ENCODE measurements at regions not wholly inside any gene's neighbourhood (a gene's known extent, or its start where the extent isn't known, plus 50 kb on each side); places are given as distances from the start of the nearest gene placed in this dataset.

DNA sequence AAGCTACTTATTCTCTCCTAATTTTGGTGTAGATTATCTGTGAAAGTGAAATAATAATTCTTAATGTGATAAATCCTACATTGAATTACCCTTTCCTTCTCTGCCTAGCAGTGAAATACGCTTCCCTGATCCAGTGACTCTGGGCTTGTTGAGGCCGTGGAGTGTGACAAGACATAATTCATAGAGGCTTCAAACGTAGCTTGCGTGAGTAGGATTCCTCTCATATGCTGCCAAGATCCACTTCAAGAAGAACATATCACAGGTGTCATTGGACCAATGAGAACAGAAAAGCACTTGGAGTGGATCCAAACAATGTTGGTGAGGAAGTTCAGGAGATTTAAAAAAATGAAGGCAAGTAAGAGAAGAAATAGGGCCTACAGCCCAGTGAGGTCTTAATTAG is 221.3 kb upstream of the TMEFF2 start:
- FAIRE-seq, result no peak
- Histone ChIP-seq H2AFZ (ENCODE audit: control insufficient read depth, low read depth, low read length) (no peak overlapping the region), H3K79me2 (ENCODE audit: control insufficient read depth, insufficient read depth, low read length) (no peaks in the 10 kb centered on the region), H3K36me3 (ENCODE audit: control insufficient read depth in 2 of 2, insufficient read depth in 2 of 2, low read length in 1 of 2) (no peaks in the 10 kb centered on the region), H3K9ac (ENCODE audit: control insufficient read depth, insufficient read depth, low read length) (no peak overlapping the region), H3K4me1 (ENCODE audit: control insufficient read depth, insufficient read depth, low read length) (no peaks in the 10 kb centered on the region), H3K4me3 (no peak overlapping the region), H4K20me1 (ENCODE audit: control insufficient read depth, insufficient read depth) (no peaks in the 10 kb centered on the region), H3K9me3 (replicated peaks; ENCODE audit: control insufficient read depth, insufficient read depth, low read length) (no peaks in the 10 kb centered on the region), H3K27ac (ENCODE audit: control insufficient read depth, insufficient read depth) (no peak overlapping the region), H3K27me3 (replicated peaks in 1 of 2; ENCODE audit: control insufficient read depth in 2 of 2, insufficient read depth in 2 of 2, low read length in 1 of 2) (no peaks in the 10 kb centered on the region), H3K4me2 (ENCODE audit: control insufficient read depth, insufficient read depth) (no peak overlapping the region)
- ChIA-PET RAD21 (ENCODE audit: unreplicated experiment) (no interaction called here), CTCF (no interaction called here), SMC1A (ENCODE audit: uncharacterized antibody, unreplicated experiment) (interaction anchor here (1.0 kb wide), 1 partner anchor 10 kb away, joined by 3 read pairs; no protein-coding TSS in a partner anchor), POLR2A (no interaction called here)
- TF ChIP-seq PML (IDR thresholded peaks at IDR 0.05; ENCODE audit: low read length) (no peak), POLR2AphosphoS5 (IDR thresholded peaks at IDR 0.05; ENCODE audit: low read length) (no peak), POLR2A (IDR thresholded peaks at IDR 0.05; ENCODE audit: low read depth, low read length) (no peak), RAD21 (IDR thresholded peaks at IDR 0.05; ENCODE audit: insufficient read depth, low read depth, low read length) (no peak)
- ATAC-seq, result no peak
- no TSS peak for BruUV-seq (replicated peaks)
- in situ Hi-C loops (cut with MboI), result no loop called here
- DNase-seq (ENCODE audit: low read depth, low spot score), result no peak
- WGBS (ENCODE audit: insufficient coverage, insufficient replicate concordance, low lambda C conversion rate, missing lambda C conversion rate), result 6% methylated on average over 4 of the region's 4 CpGs
- intact Hi-C loops (cut with micrococcal nuclease; ENCODE audit: unreplicated experiment), result no loop called here

GRCh38 chr2:192414794-192415193 is 220.1 kb upstream of the TMEFF2 start:
- H3K27ac ChIP-seq (ENCODE audit: control insufficient read depth, insufficient read depth), result no peak overlapping the region
- BruUV-seq (replicated peaks), result no TSS peak
- intact Hi-C loops (cut with micrococcal nuclease; ENCODE audit: unreplicated experiment) (no loop called here), in situ Hi-C loops (cut with MboI) (no loop called here)
- FAIRE-seq (no peak), DNase-seq (ENCODE audit: low read depth, low spot score) (no peak), ATAC-seq (no peak; the same call in 2 of the 3 replicates)
- H3K4me1 ChIP-seq (ENCODE audit: control insufficient read depth, insufficient read depth, low read length), result no peaks in the 10 kb centered on the region
- H2AFZ ChIP-seq (ENCODE audit: control insufficient read depth, low read depth, low read length), result no peak overlapping the region
- ChIA-PET POLR2A (no interaction called here), CTCF (no interaction called here), RAD21 (ENCODE audit: unreplicated experiment) (no interaction called here), SMC1A (ENCODE audit: uncharacterized antibody, unreplicated experiment) (no interaction called here)
- 54% methylated on average over 18 of the region's 18 CpGs for WGBS (ENCODE audit: insufficient coverage, insufficient replicate concordance, low lambda C conversion rate, missing lambda C conversion rate)
- no peaks in the 10 kb centered on the region for H3K9me3 ChIP-seq (replicated peaks; ENCODE audit: control insufficient read depth, insufficient read depth, low read length)
- H3K79me2 ChIP-seq (ENCODE audit: control insufficient read depth, insufficient read depth, low read length), result no peaks in the 10 kb centered on the region
- H3K9ac ChIP-seq (ENCODE audit: control insufficient read depth, insufficient read depth, low read length), result no peak overlapping the region
- no peak overlapping the region for H3K4me2 ChIP-seq (ENCODE audit: control insufficient read depth, insufficient read depth)
- no peaks in the 10 kb centered on the region for H4K20me1 ChIP-seq (ENCODE audit: control insufficient read depth, insufficient read depth)
- no peaks in the 10 kb centered on the region for H3K36me3 ChIP-seq (ENCODE audit: control insufficient read depth in 2 of 2, insufficient read depth in 2 of 2, low read length in 1 of 2)
- no peaks in the 10 kb centered on the region for H3K27me3 ChIP-seq (replicated peaks in 1 of 2; ENCODE audit: control insufficient read depth in 2 of 2, insufficient read depth in 2 of 2, low read length in 1 of 2)
- H3K4me3 ChIP-seq, result no peak overlapping the region
- TF ChIP-seq E4F1 (IDR thresholded peaks at IDR 0.05; ENCODE audit: borderline replicate concordance, partially characterized antibody) (no peak), ZNF207 (IDR thresholded peaks at IDR 0.05; ENCODE audit: borderline replicate concordance) (no peak), STAT1 (conservative IDR thresholded peaks at IDR 0.05) (no peak), SKIL (IDR thresholded peaks at IDR 0.05; ENCODE audit: low read depth, poor library complexity, severe bottlenecking) (no peak), MXI1 (IDR thresholded peaks at IDR 0.05; ENCODE audit: low read depth, low read length) (no peak), CHD1 (IDR thresholded peaks at IDR 0.05; ENCODE audit: low read depth, low read length) (no peak), SP1 (IDR thresholded peaks at IDR 0.05; ENCODE audit: low read depth, low read length) (no peak), ETV6 (conservative IDR thresholded peaks at IDR 0.05 in 1 of 2, IDR thresholded peaks at IDR 0.05 in 1 of 2; ENCODE audit: borderline replicate concordance in 1 of 2, low read depth in 1 of 2) (no peak), RFX5 (IDR thresholded peaks at IDR 0.05; ENCODE audit: low read depth, low read length) (no peak), NFIC (IDR thresholded peaks at IDR 0.05; ENCODE audit: low read depth, low read length) (no peak)
- TF ChIP-seq, protein P1, sequence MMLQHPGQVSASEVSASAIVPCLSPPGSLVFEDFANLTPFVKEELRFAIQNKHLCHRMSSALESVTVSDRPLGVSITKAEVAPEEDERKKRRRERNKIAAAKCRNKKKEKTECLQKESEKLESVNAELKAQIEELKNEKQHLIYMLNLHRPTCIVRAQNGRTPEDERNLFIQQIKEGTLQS (IDR thresholded peaks at IDR 0.05; ENCODE audit: borderline replicate concordance, extremely low read depth, low read depth, low read length), result no peak

All from GM12878 (cell line).